ENCODE measurements at regions not wholly inside any gene's neighbourhood (a gene's known extent, or its start where the extent isn't known, plus 50 kb on each side); places are given as distances from the start of the nearest gene placed in this dataset.

DNA sequence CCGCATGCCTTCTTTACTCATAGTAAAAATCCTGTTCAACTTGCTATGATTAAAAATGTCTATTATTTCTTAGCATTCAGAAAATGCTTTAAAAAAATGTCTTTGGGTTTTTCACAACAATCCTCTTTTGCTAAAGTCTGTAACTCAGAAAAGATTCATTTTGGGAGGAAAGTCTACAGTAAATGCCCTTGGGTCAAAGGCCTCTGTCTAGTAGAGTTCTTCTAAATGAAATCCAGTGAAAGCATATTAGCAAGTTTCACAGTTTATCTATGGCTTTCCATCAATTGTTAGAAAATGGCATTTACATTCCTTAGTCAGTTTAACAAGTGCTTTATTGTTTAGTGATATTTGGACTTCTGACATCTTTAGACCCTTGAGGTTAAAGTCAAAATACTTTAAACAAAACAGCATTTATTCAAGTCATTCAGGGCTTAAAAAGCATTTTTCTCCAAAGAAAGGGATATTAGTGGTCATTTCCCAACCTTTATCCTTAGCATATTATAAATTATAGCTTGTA is 137.1 kb upstream of the TARS1 start:
- no peaks in the 10 kb centered on the region for H3K9me3 ChIP-seq (ENCODE audit: low read depth)
- H3K27ac ChIP-seq: no peak overlapping the region
- TF ChIP-seq, protein P1, sequence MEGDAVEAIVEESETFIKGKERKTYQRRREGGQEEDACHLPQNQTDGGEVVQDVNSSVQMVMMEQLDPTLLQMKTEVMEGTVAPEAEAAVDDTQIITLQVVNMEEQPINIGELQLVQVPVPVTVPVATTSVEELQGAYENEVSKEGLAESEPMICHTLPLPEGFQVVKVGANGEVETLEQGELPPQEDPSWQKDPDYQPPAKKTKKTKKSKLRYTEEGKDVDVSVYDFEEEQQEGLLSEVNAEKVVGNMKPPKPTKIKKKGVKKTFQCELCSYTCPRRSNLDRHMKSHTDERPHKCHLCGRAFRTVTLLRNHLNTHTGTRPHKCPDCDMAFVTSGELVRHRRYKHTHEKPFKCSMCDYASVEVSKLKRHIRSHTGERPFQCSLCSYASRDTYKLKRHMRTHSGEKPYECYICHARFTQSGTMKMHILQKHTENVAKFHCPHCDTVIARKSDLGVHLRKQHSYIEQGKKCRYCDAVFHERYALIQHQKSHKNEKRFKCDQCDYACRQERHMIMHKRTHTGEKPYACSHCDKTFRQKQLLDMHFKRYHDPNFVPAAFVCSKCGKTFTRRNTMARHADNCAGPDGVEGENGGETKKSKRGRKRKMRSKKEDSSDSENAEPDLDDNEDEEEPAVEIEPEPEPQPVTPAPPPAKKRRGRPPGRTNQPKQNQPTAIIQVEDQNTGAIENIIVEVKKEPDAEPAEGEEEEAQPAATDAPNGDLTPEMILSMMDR (IDR thresholded peaks at IDR 0.05; ENCODE audit: low read depth, low read length): no peak
- no peaks in the 10 kb centered on the region for H3K27me3 ChIP-seq
- H3K36me3 ChIP-seq: no peaks in the 10 kb centered on the region
- peaks cover 11% of the 10 kb centered on the region for H3K4me1 ChIP-seq (ENCODE audit: low read depth)
- DNase-seq (ENCODE audit: low read depth in 1 of 2, low spot score in 1 of 2): no peak
- H3K4me3 ChIP-seq: no peak overlapping the region

DNA sequence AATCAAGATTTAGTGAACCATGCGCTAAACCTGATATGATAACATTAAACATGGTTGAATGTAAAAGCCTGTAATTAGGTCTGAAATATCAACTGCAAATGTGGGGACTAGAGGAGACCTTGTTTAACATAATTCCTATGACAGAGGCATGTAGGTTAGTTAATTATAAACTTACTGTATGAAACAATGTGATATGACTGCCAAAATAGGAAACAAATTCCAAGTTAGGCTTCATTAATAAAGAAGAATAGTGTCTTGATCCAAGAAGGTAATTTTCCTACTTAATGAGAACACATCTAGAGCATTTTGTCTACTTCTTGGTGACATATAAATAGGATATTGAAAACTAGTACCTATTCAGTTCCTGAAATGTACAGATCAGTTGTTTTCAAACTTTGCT is 136.2 kb upstream of the TARS1 start:
- no peaks in the 10 kb centered on the region for H3K36me3 ChIP-seq
- DNase-seq (ENCODE audit: low read depth in 1 of 2, low spot score in 1 of 2): no peak
- TF ChIP-seq, protein P1 (IDR thresholded peaks at IDR 0.05; ENCODE audit: low read depth, low read length): no peak
- no peak overlapping the region for H3K4me3 ChIP-seq
- H3K27me3 ChIP-seq: no peaks in the 10 kb centered on the region
- H3K4me1 ChIP-seq (ENCODE audit: low read depth): peaks cover 11% of the 10 kb centered on the region
- H3K9me3 ChIP-seq (ENCODE audit: low read depth): no peaks in the 10 kb centered on the region
- no peak overlapping the region for H3K27ac ChIP-seq

DNA sequence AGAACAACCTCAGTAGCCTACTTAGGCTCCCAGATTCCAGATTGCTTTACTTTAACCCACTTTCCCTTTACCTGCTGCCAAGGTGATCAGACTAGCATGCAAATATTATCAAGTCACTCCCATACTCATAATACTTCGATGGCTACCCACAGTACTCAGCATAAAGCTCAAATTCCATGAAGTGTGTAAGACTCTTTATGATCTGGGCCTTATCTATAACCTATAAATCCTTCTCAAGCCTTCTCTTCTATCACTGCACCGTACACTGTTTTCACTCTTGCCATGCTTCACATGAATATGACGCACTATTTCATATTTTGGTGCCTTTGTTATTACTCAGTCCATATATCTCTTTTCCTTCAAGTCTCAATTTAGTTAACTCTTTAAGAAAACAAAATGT is 135.2 kb upstream of the TARS1 start:
- Histone ChIP-seq H3K27me3 (no peaks in the 10 kb centered on the region), H3K9me3 (ENCODE audit: low read depth) (no peaks in the 10 kb centered on the region), H3K4me1 (ENCODE audit: low read depth) (peaks cover 11% of the 10 kb centered on the region), H3K27ac (no peak overlapping the region), H3K36me3 (no peaks in the 10 kb centered on the region), H3K4me3 (no peak overlapping the region)
- TF ChIP-seq, protein P1 (IDR thresholded peaks at IDR 0.05; ENCODE audit: low read depth, low read length): no peak
- no peak for DNase-seq (ENCODE audit: low read depth in 1 of 2, low spot score in 1 of 2)

DNA sequence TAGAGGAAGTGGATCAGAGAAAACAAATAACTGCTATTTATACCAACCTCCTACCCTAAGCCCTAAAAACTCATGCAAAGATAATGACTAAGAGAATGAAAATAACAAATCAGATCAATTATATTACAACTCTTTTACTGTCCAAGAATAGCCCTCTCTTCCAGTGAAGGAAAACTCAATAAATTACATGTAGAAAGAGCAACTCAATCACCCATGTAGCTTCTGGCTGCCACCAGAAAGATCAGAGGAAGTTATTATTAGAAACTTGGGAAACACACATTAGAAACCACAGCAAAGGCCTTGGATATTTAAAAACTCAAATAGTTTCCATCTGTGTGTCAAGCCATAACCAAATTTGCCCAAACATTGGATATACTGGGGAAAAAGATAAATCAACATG is 134.0 kb upstream of the TARS1 start:
- DNase-seq (ENCODE audit: low read depth in 1 of 2, low spot score in 1 of 2): no peak
- no peaks in the 10 kb centered on the region for H3K27me3 ChIP-seq
- H3K4me1 ChIP-seq (ENCODE audit: low read depth): peaks cover 11% of the 10 kb centered on the region
- H3K4me3 ChIP-seq: no peak overlapping the region
- H3K36me3 ChIP-seq: no peaks in the 10 kb centered on the region
- TF ChIP-seq, protein P1 (IDR thresholded peaks at IDR 0.05; ENCODE audit: low read depth, low read length): no peak
- H3K9me3 ChIP-seq (ENCODE audit: low read depth): no peaks in the 10 kb centered on the region
- H3K27ac ChIP-seq: no peak overlapping the region

DNA sequence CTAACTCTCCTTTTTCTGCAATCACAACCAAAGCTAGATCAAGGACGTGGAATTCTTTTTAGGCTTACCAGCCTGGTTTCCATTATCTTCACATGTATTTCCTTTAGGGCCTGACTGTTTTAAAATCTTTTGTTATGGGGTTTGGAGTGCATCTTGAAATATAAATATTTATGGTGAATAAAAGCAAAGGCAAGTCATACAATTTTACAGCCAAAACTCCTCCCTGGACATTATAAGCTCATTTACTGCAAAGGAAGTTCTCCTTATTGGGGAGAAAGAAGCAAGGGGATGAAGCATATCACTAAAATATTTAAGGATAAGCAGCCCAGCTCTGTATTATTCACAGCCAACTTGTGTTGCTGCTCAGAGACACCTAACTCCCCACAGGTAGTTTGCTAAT is 132.2 kb upstream of the TARS1 start:
- TF ChIP-seq, protein P1 (IDR thresholded peaks at IDR 0.05; ENCODE audit: low read depth, low read length): no peak
- no peak overlapping the region for H3K27ac ChIP-seq

DNA sequence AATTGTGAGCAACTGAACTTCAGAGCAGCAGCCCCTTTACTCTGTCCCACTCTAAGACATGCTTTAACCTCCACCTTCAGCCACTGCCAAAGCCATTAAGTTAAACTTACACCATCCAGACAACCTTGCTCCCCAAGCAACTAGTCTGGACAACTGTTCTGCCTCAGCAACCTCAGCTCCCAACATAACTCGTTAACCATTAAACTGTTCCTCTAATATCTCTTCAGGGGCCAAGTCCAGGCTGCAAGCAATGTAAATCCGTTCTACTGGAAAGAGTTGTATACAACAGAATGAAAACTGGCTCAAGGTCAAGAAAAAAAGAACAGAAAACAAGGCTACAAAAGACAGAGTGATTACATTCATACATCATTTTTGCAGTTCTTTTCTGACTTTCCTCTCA is 131.7 kb upstream of the TARS1 start:
- Histone ChIP-seq H3K36me3 (no peaks in the 10 kb centered on the region), H3K27ac (no peak overlapping the region), H3K27me3 (no peaks in the 10 kb centered on the region), H3K4me3 (no peak overlapping the region), H3K4me1 (ENCODE audit: low read depth) (peaks cover 8% of the 10 kb centered on the region), H3K9me3 (ENCODE audit: low read depth) (no peaks in the 10 kb centered on the region)
- no peak for DNase-seq (ENCODE audit: low read depth in 1 of 2, low spot score in 1 of 2)
- TF ChIP-seq, protein P1 (IDR thresholded peaks at IDR 0.05; ENCODE audit: low read depth, low read length): no peak

More for the DNA sequence above, 132.2 kb upstream of the TARS1 start:
- DNase-seq (ENCODE audit: low read depth in 1 of 2, low spot score in 1 of 2): no peak
- Histone ChIP-seq H3K4me1 (ENCODE audit: low read depth) (peaks cover 8% of the 10 kb centered on the region), H3K9me3 (ENCODE audit: low read depth) (no peaks in the 10 kb centered on the region), H3K27me3 (no peaks in the 10 kb centered on the region), H3K4me3 (no peak overlapping the region), H3K36me3 (no peaks in the 10 kb centered on the region)
